GM12872 (cell line): ENCODE measurements at regions not wholly inside any gene's neighbourhood (a gene's known extent, or its start where the extent isn't known, plus 50 kb on each side); places are given as distances from the start of the nearest gene placed in this dataset.

Source experiments
- TF ChIP-seq, protein P1 (sequence below): IDR thresholded peaks from 3 replicates; pipeline ENCODE4 v1.5.1; 2011; ENCODE audit warnings: low read depth, mild to moderate bottlenecking, low read length, moderate library complexity; ENCODE audit not compliant: insufficient read depth

DNA sequence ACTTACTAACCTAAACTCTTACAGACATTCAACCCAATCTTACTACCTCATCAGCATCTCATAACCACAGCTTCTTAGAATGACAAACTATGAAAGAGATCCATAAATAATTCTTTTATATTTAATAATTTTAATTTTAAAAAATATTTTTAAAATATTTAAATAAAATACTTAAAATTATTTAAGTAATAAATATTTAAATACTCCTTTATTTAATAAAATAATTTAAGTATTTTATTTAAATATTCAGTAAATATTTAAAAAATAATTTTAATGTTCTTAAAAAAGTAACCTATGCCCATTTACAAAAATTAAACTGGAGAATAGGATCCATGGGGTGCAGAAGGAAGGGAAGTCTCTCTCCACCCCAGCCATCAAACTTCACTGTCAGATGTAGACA is 627.3 kb upstream of the MGMT start:
- TF ChIP-seq, protein P1, sequence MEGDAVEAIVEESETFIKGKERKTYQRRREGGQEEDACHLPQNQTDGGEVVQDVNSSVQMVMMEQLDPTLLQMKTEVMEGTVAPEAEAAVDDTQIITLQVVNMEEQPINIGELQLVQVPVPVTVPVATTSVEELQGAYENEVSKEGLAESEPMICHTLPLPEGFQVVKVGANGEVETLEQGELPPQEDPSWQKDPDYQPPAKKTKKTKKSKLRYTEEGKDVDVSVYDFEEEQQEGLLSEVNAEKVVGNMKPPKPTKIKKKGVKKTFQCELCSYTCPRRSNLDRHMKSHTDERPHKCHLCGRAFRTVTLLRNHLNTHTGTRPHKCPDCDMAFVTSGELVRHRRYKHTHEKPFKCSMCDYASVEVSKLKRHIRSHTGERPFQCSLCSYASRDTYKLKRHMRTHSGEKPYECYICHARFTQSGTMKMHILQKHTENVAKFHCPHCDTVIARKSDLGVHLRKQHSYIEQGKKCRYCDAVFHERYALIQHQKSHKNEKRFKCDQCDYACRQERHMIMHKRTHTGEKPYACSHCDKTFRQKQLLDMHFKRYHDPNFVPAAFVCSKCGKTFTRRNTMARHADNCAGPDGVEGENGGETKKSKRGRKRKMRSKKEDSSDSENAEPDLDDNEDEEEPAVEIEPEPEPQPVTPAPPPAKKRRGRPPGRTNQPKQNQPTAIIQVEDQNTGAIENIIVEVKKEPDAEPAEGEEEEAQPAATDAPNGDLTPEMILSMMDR, result no peak

DNA sequence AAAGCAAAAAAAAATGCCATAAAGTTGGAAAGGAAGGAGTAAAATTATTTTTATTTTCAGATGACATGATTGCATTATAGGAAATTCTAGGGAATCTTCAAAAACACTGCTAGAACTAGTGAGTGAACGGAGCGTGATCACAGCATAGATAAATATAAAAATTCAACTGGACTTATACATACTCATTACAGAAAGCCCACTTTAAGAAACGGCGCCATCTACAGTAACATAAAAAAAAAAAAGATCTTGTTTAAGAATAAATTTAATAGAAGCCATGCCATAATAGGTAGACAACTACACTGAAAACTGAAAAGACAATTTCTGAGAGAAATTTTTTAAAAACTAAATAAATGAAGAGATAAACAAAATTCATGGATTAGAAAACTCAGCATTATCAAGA is 623.1 kb upstream of the MGMT start:
- TF ChIP-seq, protein P1, result no peak

DNA sequence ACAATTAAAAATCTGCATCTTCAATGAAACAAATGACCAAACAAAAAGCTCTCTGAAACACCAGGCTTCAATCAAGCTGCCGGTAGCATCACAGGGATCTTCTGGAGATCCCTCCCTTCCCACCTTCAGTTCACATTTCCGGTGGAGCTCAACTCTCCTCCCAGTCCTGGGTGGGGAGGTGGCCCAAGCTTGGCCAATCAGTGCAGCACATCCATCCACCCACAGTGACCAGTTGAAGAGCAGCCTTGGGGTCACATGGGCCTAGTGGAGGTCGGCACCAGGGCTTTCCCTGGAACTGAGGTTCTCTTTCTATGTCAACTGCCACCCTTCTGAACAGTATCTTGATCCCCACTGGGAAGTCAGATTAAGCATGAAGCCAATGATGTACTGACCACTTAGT is 620.1 kb upstream of the MGMT start:
- TF ChIP-seq, protein P1, result no peak

- TF ChIP-seq, protein P1, result no peak
These were observed 618.2 kb upstream of the MGMT start for GRCh38 chr10:128848810-128849209.

DNA sequence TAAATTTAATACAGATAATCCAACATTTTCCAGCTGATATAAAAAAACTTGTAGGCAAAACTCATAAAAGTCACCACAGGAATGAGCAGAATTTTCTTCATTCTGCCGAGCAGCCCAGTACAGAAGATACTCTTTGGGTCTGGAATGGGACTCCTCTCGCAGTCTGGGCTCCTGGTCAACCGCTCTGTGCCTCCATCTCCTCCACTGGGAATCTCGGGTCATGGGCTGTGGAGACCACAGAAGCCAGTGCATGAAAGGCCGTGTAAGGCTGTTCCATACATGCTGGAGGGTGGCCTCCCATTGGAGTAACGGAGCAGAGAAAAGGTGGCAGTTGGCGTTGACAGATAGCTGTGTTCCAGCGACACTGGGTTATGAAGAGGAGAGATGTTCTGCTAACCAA is 616.4 kb upstream of the MGMT start:
- TF ChIP-seq, protein P1, result no peak

- TF ChIP-seq, protein P1, result no peak
These were observed 615.8 kb upstream of the MGMT start for GRCh38 chr10:128851281-128851680.

GRCh38 chr10:128851726-128852125 is 615.3 kb upstream of the MGMT start:
- TF ChIP-seq, protein P1, result no peak

- TF ChIP-seq, protein P1, result no peak
These were observed 614.6 kb upstream of the MGMT start for GRCh38 chr10:128852449-128852848.
